HG02623 (cell line): ENCODE measurements at regions not wholly inside any gene's neighbourhood (a gene's known extent, or its start where the extent isn't known, plus 50 kb on each side); places are given as distances from the start of the nearest gene placed in this dataset.
"Not testable (repeated sequence)": the region's sequence is repeated elsewhere in the genome, so short reads cannot be mapped to it uniquely, and the experiment has no call there.

ENCODE experiments used
- ATAC-seq: cut with Tn5 transposase; IDR thresholded peaks from one replicate; pipeline ENCODE4 v1.9.1; 2021; ENCODE audit warnings: moderate library complexity; ENCODE audit not compliant: unreplicated experiment

GRCh38 chr12:85626784-85627171 is 209.4 kb downstream of the RASSF9 start:
- ATAC-seq = no peak

DNA sequence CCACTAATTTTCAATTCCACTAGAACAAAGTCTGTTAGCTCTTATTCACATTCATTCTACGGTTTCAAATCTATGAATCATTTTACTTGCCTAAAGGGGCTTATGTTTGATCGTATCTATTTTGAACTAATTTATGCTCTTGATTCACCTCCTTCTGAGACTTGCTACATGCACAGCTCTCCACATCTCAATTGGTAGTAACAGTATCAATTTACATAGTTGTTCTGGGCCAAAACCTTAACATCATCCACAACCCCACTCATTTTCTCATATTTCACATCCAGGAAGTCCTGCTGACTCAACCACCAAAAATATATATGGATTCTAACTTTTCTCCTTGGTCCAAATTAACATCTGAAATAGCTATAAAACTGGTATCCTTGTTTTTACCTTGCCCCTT is 208.6 kb downstream of the RASSF9 start:
- ATAC-seq = no peak

DNA sequence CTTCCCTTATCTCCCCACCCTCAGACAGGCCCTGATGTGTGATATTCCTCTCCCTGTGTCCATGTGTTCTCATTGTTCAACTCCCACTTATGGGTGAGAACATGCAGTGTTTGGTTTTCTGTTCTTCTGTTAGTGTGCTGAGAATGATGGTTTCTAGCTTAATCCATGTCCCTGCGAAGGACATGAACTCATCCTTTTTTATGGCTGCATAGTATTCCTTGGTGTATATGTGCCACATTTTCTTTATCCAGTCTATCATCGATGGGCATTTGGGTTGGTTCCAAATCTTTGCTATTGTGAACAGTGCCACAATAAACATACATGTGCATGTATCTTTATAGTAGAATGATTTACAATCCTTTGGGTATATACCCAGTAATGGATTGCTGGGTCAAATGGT is 207.6 kb downstream of the RASSF9 start:
- ATAC-seq = not testable (repeated sequence)

GRCh38 chr12:85630851-85631250 is 205.4 kb downstream of the RASSF9 start:
- no peak for ATAC-seq

DNA sequence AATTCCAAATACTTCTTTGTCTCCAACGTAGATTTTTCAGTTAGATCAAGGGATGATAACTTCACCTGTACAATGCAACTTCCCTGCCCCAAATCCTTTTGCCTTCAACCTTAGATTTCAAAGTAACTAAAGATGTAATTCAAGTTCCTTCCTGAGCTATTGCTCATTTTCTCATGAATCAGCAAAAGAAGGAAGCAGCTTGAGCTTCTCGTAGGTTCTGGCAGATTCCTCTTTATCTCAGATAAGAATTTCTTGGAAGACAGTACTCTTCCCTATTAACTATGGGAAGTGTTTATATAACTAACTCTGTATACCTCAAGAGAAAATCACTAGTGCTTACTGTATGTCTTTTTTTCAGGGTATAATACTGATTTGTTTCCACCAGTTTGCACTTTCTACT is 203.8 kb downstream of the RASSF9 start:
- ATAC-seq = no peak

GRCh38 chr12:85633491-85633890 is 202.7 kb downstream of the RASSF9 start:
- no peak for ATAC-seq

- no peak for ATAC-seq
Observed at GRCh38 chr12:85639834-85640233, 196.4 kb downstream of the RASSF9 start.

DNA sequence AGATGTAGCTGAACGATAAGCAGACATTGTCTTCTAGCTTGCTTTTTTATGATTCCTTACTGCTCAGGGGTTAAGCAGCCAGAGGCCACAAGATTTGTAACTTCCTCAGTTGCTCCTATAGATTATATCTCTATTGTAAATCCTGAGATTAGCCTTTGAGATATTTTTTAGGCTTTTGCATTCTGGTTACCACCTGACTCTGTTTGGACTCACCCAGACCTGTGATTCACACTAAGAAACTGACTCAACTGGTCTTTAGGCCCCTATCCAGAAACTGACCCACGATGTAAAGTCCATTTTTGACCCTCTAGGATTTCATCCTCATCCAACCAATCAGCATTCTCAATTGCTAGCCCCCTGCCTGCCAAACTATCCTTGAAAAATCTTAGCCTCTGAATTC is 194.4 kb downstream of the RASSF9 start:
- ATAC-seq = no peak

GRCh38 chr12:85642288-85642687 is 193.9 kb downstream of the RASSF9 start:
- ATAC-seq = no peak

DNA sequence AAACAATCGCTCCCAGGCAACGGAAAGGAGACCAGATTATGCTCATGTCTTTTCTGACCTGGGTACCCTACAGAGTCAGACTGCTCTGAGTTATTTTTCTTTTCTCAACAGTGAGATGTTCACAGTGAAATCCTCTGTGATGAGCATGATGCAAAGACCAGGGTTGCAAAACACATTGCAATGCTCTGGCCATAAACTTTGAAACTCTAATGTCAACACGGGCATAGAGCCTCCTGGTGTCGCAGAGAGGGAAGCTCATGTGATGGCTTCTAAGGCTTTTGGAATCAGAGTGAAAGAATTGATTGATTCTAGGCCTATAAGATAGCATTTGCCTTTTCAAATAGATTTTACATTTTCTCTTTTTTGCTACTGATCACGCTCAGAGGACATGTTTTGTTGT is 193.4 kb downstream of the RASSF9 start:
- ATAC-seq = no peak

GRCh38 chr12:85644508-85644907 is 191.7 kb downstream of the RASSF9 start:
- no peak for ATAC-seq

DNA sequence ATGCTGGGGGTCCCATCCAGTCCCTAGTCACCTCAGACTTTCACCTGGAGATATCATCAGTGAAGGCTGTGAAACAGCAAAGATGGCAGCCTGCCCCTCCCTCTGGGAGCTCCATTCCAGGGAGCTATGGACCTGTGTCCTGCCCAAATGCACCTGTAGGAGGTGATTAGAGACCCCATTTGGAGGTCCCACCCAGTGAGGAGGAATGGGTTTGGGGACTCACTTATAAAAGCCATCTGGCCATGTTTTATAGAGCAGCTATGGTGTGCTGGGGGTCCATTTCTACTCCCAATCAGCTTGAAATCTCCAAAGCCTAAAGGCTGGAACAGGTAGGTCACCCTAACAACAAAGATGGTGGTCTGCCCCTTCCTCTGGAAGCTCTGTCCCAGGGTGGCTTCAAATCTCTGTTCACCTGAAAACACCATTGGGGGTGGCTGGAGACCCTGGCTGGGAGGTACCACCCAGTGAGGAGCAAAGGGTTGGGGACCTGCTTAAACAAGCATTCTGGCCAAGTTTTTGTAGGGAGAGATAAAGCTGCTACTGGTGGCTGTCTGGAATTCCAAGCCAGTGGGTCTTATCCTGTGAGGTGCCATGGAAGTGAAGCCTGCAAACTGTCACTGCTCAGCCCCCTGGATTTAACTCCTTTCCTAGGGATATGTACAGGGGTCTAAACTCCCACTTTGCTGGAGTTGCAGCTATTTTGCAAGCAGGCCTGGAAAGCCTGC is 182.3 kb downstream of the RASSF9 start:
- ATAC-seq = no peak

DNA sequence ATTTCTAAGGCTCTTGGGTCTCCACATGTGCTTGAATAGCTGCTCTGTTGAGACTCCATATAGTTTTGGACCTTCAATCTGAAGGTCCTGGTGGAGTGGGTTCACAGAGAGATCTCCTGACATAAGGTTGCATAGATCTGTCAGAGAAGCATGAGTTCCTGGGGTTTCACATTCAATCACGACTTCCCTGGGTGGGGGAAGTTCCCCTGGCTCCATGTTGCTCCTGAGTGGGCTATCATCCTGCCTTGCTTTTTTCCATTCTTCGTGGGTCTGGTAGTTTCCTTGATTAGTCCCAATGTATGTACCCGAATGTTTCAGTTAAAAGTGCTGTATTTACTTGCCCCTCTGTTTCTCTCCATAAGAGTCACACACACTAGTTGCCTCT is 181.8 kb downstream of the RASSF9 start:
- no peak for ATAC-seq

- no peak for ATAC-seq
Observed at GRCh38 chr12:85656561-85656960, 179.6 kb downstream of the RASSF9 start.

DNA sequence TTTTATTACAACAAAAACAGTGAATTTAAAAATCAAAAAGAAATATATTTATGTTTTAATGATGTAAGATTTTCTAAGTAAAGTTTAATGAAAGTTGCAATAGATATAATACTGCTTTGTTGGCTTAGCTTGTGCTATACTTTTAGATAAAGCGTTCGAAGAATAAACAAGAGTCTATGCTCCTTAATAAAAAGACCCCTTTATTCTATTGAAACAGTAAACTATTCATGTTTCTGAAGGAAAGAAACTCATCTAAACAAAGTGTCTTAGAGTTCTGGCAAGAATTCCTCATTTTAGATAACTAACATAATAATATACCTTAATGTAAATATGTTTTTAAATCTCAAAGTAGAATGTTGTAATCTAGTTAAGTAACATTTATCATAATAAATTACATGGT is 179.0 kb downstream of the RASSF9 start:
- no peak for ATAC-seq

- ATAC-seq = no peak
Observed at GRCh38 chr12:85657836-85658630, 178.2 kb downstream of the RASSF9 start.

GRCh38 chr12:85659754-85660530 is 176.3 kb downstream of the RASSF9 start:
- no peak for ATAC-seq

- no peak for ATAC-seq
Observed at GRCh38 chr12:85661461-85662206, 174.6 kb downstream of the RASSF9 start.

GRCh38 chr12:85662207-85662602 is 174.0 kb downstream of the RASSF9 start:
- no peak for ATAC-seq

DNA sequence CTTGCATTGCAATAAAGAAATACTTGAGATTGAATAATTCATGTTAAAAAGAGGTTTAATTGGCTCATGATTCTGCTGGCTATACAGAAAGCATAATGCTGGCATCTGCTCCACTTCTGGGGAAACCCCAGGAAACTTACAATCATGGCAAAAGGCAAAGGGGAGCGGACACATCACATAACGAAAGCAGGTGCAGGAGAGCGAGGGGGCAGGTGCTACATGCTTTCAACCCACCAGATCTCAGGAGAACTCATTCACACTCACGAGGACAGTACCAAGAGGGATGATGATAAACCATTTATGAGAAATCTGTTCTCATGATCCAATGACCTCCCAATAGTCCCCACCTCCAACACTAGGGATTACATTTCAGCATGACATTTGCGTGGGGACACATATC is 172.6 kb downstream of the RASSF9 start:
- no peak for ATAC-seq

- no peak for ATAC-seq
Observed at GRCh38 chr12:85664429-85664828, 171.8 kb downstream of the RASSF9 start.
